HG02588 (cell line): ENCODE measurements at regions not wholly inside any gene's neighbourhood (a gene's known extent, or its start where the extent isn't known, plus 50 kb on each side); places are given as distances from the start of the nearest gene placed in this dataset.

Experiments used
- ATAC-seq: cut with Tn5 transposase; IDR thresholded peaks from one replicate; pipeline ENCODE4 v1.9.1; 2021; ENCODE audit warnings: mild to moderate bottlenecking, moderate library complexity; ENCODE audit not compliant: unreplicated experiment

DNA sequence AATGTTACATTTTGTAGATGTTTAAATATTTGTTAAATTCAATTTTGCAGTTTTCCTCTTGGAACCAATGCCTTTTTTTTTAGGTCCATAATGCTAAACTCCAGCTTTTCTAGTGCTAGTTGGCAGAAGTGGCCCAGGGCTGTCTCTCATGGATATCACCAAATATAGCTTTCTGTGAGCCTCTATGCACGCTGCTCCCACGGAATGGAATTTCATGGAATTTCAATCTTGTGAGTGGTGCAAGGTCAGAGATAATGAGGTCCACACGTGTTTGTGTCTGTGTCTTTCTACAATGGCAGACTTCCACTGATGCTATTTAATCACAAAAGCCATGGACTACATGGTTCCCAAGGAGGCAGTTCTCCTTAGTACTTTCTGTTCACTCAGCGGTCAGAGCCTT is 191.5 kb upstream of the PARD3B start:
- no peak for ATAC-seq

- ATAC-seq: no peak
Measured at GRCh38 chr2:204354442-204354856, 190.8 kb upstream of the PARD3B start.

- no peak for ATAC-seq
Measured at GRCh38 chr2:204355688-204356087, 189.6 kb upstream of the PARD3B start.

DNA sequence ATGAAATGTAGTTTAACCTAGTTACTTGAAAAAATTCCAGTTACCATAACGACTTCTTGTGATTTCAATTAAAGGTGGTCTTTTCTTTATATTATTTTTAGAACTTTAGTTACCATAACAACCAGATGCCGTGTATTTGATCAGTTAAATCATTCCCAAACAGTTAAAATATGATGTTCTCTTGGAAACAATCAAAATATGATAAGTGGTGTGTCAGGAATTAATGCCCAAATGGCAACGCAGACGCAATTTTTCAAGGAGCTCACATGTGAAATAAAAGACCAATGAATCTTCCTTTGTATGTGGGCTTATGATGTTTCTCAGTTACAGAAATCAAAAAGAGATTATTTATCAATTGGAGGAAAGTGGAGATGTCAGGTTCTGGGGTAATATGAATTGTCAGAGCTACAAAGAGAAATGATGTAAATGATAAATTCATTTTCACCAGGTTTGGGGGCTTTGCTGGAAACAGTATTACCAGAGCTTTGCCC is 189.1 kb upstream of the PARD3B start:
- no peak for ATAC-seq

- no peak for ATAC-seq
Measured at GRCh38 chr2:204357286-204357685, 188.0 kb upstream of the PARD3B start.

DNA sequence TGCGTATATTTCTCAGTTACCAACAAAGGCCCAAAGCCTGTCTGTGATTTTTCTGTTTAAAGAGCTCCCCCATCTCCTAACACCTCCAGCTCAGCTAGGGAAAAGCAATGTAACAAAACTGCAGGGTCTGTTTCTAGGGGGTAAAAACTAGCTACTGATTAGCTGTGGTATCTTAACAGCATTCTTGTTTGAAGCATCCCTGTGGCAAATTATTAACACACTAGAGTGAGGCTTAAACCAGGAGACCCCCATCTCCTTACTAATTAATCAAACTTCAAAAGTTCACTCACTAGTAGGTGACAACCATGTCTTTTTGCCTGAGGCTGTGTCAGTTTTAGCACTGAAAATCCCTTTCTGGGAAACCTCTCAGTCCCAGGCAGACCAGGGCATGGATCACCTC is 186.2 kb upstream of the PARD3B start:
- no peak for ATAC-seq

GRCh38 chr2:204360218-204361007 is 184.9 kb upstream of the PARD3B start:
- ATAC-seq: no peak

DNA sequence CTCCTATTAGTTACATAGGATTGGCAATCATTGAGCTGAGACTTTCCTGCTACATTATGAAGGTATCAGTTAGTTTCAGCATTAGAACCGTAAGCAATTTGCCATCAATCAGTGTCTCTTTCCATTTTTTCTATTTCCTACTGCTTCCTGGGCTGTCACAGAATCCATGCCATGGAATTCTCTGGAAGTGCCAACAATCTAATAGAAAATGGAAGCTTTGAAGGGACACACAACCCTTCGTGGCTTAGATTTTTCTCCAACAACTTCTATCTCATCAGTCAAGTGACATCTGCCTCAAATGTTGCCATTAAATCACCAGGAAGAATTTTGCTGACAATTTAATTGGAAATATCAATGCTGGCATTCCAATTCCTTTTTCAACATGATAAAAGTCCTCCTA is 183.5 kb upstream of the PARD3B start:
- ATAC-seq: no peak

- no peak for ATAC-seq
Measured at GRCh38 chr2:204362581-204362980, 182.7 kb upstream of the PARD3B start.

DNA sequence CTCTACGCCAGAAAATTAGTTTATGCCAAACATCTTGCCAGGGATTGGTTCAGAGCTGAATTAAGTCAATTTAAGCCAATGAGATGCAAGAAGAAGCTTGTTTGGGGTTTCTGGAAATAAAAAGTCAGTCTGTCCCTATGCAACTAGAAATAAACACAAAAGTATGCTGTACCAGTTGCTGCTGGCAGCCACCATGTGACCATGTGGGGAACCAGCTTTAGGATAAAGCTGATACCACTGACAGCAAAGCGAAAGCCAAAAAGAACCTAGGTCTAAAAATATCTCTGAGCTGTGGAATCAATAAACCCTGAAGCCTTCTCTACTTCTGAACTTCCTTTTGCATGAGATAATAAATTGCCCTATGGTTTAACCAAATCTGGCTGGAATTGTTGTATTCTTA is 181.8 kb upstream of the PARD3B start:
- ATAC-seq: no peak

GRCh38 chr2:204364860-204365535 is 180.3 kb upstream of the PARD3B start:
- no peak for ATAC-seq

DNA sequence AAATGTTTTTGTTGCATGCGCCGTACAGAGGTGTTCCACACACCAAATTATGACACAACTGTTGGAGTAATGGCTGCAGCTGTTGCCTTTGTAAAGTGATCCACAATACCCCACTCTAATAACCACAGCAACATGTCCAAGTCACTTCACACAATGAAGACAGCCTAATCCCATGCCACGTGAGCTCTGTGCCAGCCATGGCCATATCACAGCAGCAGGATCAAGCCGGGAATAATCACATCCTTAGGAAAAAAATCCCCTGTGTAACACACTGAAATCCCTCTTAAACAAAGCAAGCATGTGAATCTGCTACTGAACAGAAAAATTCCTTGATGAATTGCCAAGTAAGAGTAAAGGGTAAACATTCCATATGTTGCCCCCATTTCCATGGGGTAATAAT is 179.5 kb upstream of the PARD3B start:
- ATAC-seq: no peak

- no peak for ATAC-seq
Measured at GRCh38 chr2:204367466-204367865, 177.8 kb upstream of the PARD3B start.

DNA sequence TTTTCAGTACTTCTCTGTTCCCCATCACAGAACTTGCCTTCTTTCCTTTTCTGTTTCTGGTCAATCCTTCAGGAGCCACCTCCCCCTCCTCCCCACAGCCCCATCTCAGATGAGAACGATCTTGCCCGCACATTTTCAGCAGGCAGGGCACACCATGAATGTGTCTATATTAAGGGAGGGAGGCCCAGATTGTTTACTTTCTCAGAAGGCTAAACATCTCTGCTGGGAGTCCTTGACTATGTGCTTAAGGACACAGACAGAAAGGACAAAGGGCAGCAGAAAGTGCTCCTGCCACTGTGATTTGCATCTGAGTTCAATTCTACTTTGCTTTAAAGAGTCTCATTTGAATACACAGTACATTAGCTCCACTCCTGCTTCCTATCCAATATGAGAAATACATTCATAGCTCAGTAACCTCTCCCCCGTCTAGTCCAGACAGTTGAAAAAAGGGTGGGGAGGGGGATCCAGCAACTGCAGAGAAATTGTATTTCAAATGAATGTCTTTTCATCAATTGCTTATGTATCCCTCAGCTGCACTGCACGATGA is 175.0 kb upstream of the PARD3B start:
- ATAC-seq: no peak

DNA sequence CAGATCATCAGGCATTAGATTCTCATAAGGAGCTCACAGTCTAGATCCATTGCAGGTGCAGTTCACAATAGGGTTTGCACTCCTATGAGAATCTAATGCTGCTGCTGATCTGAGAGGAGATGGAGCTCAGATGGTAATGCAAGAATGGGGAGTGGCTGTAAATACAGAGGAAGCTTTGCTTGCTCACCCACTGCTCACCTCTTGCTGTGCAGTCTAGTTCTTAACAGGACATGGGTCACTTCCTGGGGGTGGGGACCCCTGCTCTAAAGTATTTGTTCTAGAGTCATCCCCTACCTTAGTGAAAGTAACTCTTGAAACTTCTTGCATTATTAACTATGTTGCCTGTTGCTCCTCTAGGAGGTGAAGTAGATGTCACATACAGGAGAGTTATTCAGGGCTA is 171.3 kb upstream of the PARD3B start:
- ATAC-seq: no peak

DNA sequence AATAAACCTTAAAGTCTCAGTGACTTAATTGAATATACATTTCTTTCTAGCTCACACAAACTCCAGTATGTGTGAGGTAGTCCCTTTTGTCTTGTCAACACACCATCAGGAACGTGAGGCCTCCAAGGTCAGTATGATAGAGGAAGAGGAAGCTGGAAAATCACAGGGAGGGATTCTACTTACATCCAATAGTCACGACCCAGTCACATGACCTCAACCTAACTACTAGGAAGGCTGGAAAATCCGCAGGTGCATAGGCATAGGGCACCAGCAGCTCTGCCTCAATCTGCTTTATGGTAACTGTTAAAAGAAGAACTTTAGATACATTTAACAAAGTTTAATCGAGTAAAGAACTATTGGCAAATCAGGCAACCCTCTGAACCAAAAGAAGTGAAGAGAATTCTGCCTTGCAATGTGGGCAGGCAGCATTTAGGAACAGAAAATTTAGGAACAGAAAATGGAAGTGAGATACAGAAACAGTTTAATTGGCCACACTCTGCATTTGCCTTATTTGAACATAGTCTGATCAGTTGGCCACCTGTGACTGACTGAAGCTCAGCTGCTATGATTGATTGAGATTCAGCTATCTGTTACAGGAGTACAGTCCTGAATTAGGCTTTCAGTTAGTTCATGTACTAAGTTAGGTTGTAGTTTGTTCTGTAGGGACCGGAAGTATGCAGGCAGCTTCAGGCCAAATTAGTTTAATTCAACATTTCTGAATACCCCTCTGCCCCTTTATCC is 165.0 kb upstream of the PARD3B start:
- ATAC-seq: no peak

GRCh38 chr2:204386668-204387067 is 158.6 kb upstream of the PARD3B start:
- no peak for ATAC-seq

- ATAC-seq: no peak
Measured at GRCh38 chr2:204389120-204389519, 156.2 kb upstream of the PARD3B start.

DNA sequence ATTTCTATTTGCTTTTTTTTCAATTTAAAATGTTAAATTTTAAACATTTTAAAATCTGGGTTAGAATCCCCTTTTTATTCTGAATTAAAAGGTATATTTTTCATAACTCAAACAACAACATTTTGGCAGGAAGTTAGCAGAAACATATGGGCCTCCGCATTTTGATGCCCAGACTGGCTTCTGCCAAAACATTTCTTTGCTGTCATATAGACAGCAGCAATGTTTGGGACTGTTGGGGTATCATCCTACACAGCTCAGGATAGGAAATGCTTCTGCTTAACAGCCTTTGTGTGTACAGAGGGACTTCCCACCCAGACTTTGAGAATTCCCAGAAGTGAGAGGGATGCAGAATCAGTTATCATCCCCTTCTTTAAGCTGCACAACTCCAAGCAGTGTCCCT is 155.4 kb upstream of the PARD3B start:
- no peak for ATAC-seq

DNA sequence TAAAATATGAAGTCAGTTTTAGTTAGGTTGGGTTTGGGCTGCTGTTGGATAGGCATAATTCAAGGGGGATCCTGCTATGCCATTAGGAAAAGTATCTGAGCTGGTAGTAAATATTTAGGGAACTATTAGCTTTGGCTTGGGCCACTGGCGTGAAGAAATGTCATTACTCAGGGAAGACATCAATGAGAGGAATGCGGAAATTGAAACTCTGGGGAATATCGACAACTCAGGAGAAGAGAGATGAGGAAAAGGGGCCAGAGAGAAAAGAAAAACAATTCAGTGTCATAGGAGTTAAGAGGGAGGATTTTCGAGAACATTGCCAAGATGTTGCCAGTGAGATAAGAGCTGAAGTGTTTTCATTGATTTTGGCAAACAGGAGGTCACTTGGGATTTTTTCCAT is 149.7 kb upstream of the PARD3B start:
- no peak for ATAC-seq

GRCh38 chr2:204401114-204401513 is 144.2 kb upstream of the PARD3B start:
- no peak for ATAC-seq
